Suppressor macrophage treated with lipopolysaccharide for 1 hour (primary cell): ENCODE measurements at regions not wholly inside any gene's neighbourhood (a gene's known extent, or its start where the extent isn't known, plus 50 kb on each side); places are given as distances from the start of the nearest gene placed in this dataset.

ENCODE experiments used
- DNase-seq, 3 donors: peaks; one replicate each; pipeline ENCODE4 v3.0.0-alpha.2; 2020 to 2022

DNA sequence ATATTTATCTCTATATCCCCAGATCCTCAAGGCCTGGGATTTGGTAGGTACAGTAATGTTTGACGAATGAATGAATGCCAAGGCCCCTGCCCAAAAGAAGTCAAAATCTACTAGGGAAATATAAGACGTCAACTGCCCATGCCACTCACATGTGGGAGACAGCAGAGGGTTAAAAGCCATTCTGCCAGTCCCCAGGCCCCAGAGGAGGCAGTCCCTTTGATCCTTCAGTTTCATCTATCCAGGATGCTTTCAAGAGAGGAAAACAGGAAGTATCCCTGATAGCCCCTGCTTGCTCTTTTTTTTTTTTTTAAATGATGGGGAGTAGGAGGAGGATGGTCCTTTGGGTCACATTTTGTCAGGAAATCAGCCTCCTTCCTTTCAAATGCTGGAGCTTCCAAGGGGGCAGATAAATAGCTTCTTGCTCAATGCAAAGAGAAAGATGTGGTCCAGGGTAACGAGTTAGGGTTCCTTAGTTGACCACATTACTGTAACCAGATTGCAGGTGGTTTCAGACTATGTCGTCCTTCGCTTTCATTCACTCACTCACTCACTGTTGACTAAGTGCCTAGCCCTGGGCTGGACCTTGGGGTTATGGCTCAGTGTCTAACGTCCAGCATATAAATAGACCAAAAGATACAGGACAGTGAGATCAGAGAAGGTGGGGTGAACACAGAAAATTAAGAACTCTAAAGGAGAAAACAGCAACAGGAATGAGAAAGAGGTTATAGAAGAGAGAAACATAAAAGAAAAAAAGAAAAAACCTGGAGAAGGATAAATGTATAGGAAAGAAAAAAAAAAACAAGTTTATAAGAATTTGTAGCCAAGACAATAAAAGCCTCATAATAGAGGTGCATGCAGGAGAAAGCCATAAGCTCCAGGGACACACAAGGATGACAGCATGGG, 64.6 kb upstream of the PIM1 start:
- DNase-seq = no peak

DNA sequence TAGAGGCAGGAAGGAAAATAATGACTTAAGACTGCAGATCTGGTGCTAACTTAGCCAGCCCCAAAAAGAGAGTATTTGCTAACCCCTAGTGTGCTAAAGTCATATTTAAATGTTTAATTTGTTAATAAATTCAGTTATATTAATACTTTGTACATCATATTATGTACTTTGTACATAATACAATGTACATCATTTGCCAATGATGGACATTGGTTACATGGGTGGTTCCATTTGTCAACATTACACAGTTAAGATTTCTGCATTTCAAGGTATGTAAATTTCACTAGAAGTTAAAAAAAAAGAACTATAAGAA, 63.9 kb upstream of the PIM1 start:
- DNase-seq = no peak

DNA sequence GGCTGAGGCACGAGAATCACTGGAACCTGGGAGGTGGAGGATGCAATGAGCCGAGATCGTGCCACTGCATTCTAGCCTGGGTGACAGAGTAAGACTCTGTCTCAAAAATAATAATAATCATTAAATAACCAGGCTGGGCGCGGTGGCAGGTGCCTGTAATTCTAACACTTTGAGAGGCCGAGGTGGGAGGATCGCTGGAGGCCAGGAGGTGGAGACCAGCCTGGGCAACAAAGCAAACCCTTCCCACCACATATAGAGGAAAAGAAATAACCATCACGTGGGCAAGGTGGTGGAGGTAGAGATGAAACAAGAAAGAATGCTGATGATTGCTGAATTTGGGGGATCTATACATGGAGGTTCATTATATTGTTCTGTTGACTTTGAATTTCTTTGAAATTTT, 63.4 kb upstream of the PIM1 start:
- DNase-seq = no peak

DNA sequence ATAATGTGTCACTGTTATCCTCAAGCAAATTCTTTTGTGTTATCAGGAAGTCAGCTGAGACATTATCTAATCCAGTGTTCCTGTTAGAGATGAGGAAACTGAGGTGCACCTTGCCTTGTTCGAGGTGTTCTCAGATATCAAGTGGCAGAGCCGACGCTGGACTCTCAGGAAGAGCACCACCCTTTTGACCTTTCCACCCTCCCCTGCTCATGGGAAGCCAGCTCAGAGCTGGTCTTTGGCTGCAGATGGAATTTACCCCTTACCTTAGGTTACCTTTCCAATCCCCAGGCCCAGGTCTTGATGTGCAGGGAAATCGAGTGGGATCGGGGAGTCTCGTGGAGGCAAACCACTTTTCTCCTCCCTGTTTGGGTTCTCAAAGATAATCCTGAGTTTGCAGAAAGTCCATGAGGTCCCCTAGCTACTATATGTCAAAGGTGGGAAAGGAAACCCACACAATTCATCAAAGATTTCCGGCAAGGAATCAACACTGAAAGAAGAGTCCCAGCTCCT, 62.9 kb upstream of the PIM1 start:
- no peak for DNase-seq

DNA sequence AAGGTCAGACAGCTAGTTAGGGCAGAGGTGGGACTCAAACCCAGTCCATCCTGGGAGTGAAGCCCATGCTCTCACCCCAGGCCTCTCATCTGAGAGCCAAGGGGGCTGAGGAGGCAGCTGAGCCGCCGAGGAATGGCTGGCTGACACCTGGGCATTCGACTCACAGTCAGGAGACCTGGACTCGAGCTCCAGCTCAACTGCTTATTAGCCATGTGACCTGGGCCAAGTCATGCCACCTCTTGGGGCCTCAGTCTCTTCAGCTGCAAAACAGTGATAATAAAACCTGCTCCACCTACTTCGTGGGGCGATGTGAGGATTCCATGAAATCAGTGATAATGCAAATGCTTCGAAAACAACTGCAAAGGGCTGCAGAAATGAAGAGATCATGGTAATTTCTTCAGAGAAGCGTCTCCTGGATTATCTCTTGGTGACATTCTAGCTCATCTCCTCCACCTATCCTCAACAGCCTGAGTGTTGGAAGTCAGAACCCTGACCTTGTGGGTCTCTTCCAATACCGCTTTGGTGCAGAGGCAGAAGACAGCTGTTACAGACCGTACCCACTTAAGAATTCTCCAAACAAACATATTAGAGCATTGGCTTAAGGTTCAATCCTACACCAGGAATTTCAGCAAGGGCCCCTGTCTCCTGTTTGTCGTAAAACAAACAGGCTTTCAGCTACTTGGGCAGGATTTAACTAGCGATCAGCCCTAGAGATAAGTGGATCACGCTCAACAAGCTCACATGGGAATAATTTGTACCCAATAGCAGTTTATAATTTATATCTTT, 60.0 kb upstream of the PIM1 start:
- no peak for DNase-seq

DNA sequence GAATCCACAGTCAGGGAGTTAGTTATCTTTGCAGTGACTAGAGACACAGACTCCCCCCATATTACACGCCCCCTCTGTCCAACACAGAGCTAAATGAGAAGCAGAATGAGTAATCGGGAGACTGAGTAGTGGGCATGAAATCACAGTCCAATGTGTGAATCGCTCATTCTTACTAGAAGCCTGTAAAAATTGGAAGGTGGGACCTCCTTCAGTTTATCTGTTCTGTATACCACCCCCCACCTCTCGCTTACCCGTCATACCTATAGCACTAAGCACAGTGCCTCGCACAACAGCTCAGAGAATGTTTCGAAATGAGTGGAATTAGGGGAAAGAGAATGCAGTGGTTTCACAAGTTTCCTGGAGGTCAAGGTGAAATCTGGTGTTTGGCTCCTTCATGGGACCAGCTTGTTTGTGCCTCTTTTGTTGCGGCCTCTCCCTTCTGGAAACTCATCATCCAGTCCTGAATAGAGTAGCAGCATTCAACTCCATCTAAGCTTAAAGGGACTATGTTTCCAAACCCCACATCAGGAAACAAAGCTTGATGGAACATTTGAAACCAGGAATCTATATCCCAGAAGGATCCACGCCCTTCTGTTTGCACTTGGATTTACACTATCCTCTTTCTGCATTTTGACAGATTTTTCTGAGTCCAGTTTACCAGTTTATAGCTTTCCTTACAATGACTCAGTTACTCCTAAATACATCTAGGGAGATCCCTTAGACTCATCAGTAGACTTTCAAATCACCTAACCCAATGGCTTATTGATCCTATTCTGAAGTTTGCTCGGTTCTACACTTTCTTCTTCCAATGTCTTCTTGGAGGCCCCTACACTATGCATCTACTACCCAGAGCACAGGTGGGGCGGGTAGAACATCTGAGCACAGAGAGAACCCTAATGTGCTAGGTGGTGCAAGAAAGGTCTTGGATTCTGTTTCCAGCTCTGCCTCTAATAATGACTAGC, 59.2 kb upstream of the PIM1 start:
- DNase-seq = peak in 1 of 3 donors; percentile 37

DNA sequence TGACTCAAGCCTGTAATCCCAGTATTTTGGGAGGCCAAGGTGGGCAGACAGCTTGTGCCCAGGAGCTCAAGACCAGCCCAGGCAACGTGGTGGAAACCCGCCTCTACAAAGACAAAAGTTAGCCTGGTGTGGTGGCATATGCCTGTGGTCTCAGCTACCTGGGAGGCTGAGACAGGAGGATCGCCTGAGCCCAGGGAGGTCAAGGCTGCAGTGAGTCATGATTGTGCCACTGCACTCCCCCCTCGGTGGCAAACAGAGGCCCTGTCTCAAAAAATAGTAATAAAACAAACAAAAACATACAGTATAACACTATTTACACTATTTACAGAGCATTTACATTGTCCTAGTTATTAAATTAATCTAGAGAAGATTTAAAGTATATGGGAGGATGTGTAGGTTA, 56.0 kb upstream of the PIM1 start:
- no peak for DNase-seq

DNA sequence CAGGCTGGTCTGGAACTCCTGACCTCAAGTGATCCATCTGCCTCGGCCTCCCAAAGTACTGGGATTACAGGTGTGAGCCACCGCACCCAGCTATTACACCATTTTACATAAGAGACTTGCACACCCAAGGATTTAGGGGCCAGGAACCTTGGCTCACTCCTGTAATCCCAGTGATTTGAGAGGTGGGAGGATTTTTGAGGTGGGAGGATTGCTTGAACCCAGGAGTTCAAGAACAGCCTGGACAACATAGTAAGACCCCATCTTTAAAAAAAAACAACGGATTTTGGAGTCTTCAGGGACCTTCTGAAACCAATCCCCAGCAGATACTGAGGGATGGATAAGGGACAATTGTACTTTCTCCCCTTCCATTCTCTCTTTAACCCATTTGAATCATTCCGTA, 55.3 kb upstream of the PIM1 start:
- no peak for DNase-seq

DNA sequence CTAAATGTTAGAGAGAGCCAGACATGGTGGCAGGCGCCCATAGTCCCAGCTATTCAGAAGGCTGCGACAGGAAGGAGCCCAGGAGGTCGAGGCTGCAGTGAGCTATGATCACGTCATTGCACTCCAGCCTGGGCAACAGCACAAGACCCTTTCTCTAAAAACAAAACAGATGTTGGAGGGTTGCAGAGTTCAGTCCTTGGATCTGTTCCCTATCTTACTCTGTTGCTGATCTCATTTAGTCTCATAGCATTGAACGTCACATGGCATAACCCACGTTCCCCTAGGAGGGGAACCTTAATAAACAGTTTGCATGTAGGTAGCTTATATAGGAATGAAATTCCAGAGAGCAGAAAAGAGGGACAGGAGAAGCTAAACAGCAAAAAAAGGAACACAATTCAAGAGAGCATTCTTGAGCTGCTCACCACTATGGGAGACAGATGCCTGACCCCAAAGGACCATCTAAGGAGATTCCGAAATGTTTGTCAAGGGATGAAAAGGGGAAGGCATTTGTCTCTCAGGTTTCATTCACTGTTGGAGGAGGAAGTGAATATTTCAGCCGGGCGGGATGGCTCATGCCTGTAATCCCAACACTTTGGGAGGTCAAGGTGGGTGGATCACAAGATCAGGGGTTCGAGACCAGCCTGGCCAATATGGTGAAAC, 54.6 kb upstream of the PIM1 start:
- DNase-seq = peak; percentile 48 to 60 (median 49)

DNA sequence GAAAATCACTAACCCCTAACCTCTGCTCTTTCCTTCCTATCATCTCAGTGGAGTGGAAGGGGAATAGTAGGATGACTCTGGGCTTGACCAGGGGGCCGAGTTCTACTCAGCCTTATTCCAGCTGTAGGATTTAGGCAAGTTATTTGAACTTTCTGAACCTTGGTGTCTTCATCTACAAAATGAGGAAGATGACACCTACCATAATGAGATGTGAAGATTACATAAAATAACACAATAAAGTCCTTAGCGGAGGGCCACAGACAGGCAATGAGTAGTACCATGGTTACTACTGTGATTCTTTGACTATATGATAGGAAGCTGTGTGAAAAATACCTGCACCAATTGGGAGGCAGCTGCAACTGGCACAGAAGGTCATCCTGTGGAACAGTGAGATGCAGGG, 53.6 kb upstream of the PIM1 start:
- no peak for DNase-seq

DNA sequence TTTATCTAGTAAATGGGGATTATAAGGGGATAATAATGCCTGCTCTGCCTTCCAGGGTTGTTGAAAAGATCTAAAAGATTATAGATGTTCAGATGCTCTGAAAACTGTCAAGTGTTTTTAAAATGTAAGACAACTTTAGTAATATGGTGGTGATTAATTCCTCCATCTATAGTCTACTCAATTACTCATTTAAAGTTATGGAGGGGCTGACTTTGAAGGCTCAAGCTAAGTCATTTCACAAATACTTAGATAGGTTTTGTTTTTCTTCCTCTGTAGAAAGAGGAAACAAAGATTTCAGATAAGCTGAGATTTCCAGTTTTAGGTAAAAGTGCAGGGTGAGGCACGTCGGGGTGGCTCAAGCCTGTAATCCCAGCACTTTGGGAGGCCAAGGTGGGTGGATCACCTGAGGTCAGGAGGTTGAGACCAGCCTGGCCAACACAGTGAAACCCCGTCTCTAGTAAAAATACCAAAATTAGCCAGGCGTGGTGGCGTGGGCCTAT, 50.5 kb upstream of the PIM1 start:
- no peak for DNase-seq
